T-helper 2 cell treated with Interferon-gamma antibody and Interleukin-4, amounts not matched to agents 5 μg/mL and 100 μg/mL, for 36 hours (primary cell): ENCODE measurements at regions not wholly inside any gene's neighbourhood (a gene's known extent, or its start where the extent isn't known, plus 50 kb on each side); places are given as distances from the start of the nearest gene placed in this dataset.

ENCODE experiments used
- DNase-seq: peaks from one replicate; pipeline ENCODE4 v3.0.0; 2021; ENCODE audit warnings: low spot score
- H3K27ac Mint-ChIP-seq: one replicate; pipeline ENCODE4 v1.8.0; 2021; ENCODE audit warnings: mild to moderate bottlenecking, mixed read lengths
- H3K27me3 Mint-ChIP-seq: one replicate; pipeline ENCODE4 v1.8.0; 2021; ENCODE audit warnings: low read depth, mixed read lengths
- H3K36me3 Mint-ChIP-seq: one replicate; pipeline ENCODE4 v1.8.0; 2021; ENCODE audit warnings: low read depth, mixed read lengths
- H3K4me1 Mint-ChIP-seq: one replicate; pipeline ENCODE4 v1.8.0; 2021; ENCODE audit warnings: low read depth, mixed read lengths
- H3K4me3 Mint-ChIP-seq: one replicate; pipeline ENCODE4 v1.8.0; 2022; ENCODE audit warnings: mild to moderate bottlenecking, moderate library complexity, mixed read lengths
- H3K9me3 Mint-ChIP-seq: one replicate; pipeline ENCODE4 v1.8.0; 2021; ENCODE audit warnings: mixed read lengths

GRCh38 chr10:36164556-36165504 is 522.7 kb upstream of the FZD8 start:
- Mint-ChIP-seq H3K27me3 (no peaks in the 10 kb centered on the region), H3K36me3 (no peaks in the 10 kb centered on the region), H3K4me3 (no peak overlapping the region), H3K9me3 (peaks cover 19% of the 10 kb centered on the region), H3K27ac (no peak overlapping the region), H3K4me1 (no peaks in the 10 kb centered on the region)
- DNase-seq, result no peak

DNA sequence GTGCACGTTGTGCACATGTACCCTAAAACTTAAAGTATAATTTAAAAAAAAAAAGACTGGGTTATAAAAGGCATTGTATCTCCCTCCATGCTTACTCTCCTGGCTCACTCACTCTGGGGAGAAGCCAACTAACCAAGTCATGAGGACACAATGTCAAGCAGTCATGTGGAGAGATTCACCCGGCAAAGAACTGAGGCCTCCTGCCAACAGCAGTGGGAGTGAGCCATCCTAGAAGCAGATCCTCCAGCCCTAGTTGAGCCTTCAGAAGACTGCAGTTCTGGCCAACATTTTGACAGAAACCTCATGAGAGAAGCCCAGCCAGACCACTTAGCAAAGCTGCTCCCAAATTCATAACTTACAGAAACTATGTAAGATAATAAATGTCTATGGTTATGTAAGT is 521.7 kb upstream of the FZD8 start:
- Mint-ChIP-seq H3K4me1 (no peaks in the 10 kb centered on the region), H3K27me3 (no peaks in the 10 kb centered on the region), H3K4me3 (no peak overlapping the region), H3K36me3 (no peaks in the 10 kb centered on the region), H3K9me3 (peaks cover 19% of the 10 kb centered on the region), H3K27ac (no peak overlapping the region)
- DNase-seq, result no peak

GRCh38 chr10:36157486-36157885 is 515.4 kb upstream of the FZD8 start:
- H3K36me3 Mint-ChIP-seq, result no peaks in the 10 kb centered on the region
- H3K4me3 Mint-ChIP-seq, result no peak overlapping the region
- no peak overlapping the region for H3K27ac Mint-ChIP-seq
- H3K4me1 Mint-ChIP-seq, result no peaks in the 10 kb centered on the region
- no peak for DNase-seq
- H3K9me3 Mint-ChIP-seq, result peaks cover 13% of the 10 kb centered on the region
- H3K27me3 Mint-ChIP-seq, result no peaks in the 10 kb centered on the region

DNA sequence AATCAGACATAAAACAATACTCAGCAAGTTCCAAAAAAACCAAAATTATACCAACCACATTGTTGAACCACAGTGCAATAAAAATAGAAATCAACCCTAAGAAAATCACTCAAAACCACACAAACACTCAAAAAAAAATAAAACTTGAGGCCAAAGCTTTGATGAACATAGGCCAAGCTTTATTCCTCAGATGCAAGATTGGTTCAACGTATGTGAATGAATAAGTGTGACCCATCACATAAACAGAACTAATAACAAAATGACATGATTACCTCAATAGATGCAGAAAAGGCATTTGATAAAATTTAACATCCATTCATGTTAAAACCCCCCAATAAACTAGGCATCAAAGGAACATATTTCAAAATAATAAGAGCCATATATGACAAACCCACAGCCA is 506.1 kb upstream of the FZD8 start:
- Mint-ChIP-seq H3K27me3 (no peaks in the 10 kb centered on the region), H3K9me3 (peaks cover 19% of the 10 kb centered on the region), H3K27ac (no peak overlapping the region)

DNA sequence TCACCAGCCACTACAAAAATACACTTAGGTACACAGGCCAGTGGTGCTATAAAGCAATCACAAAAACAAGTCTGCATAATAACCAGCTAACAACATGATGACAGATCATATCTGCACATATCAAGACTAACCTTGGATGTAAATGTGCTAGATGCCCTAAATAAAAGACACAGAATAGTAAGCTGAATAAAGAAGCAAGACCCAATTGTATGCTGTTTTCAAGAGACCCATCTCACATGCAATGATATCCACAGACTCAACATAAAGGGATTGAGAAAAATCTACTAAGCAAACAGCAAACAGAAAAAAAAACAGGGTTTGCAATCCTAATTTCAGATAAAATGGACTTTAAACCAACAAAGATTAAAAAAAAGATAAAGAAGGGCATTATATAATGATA is 505.4 kb upstream of the FZD8 start:
- H3K27me3 Mint-ChIP-seq, result no peaks in the 10 kb centered on the region
- no peak for DNase-seq
- H3K9me3 Mint-ChIP-seq, result peaks cover 19% of the 10 kb centered on the region
- H3K4me3 Mint-ChIP-seq, result no peak overlapping the region
- H3K4me1 Mint-ChIP-seq, result no peaks in the 10 kb centered on the region
- H3K27ac Mint-ChIP-seq, result no peak overlapping the region
- H3K36me3 Mint-ChIP-seq, result no peaks in the 10 kb centered on the region

More for the DNA sequence above, 506.1 kb upstream of the FZD8 start:
- Mint-ChIP-seq H3K36me3 (no peaks in the 10 kb centered on the region), H3K4me3 (no peak overlapping the region), H3K4me1 (no peaks in the 10 kb centered on the region)
- DNase-seq, result no peak

DNA sequence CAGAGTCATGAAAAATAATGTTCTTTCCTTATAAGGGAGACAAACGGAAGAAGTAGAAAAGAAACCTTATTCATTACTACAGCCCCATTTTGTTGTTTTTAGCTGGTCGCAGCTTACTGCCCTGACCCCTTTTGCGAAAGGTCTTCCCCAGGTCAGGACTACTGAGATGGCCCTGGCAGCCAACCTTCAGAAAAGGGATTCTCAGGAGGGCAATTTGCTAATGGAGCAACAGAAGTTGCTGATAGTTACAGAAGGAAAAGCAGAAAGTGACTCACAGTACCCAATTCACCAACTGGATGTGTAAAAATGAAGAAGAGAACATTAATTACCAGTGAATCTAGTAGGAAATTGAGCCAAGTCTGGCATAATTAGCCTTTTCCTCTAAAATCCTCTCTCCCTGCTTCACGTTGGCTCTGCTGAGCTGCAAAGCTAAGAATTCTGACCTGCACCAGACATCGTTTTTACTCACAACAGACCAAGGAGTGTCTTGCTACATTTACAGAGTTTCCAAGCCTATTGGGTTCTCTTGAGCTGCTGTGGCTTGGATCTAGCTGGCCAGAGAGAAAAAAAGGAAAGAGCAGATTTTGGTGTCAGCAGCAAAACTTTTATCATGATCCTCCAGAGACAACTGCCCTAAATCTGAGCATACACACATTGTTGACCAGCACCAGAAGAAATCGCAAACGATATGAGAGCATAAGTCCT is 499.9 kb upstream of the FZD8 start:
- Mint-ChIP-seq H3K9me3 (peaks cover 25% of the 10 kb centered on the region), H3K27ac (no peak overlapping the region), H3K36me3 (no peaks in the 10 kb centered on the region), H3K4me3 (no peak overlapping the region), H3K4me1 (no peaks in the 10 kb centered on the region), H3K27me3 (no peaks in the 10 kb centered on the region)
- no peak for DNase-seq

- peaks cover 27% of the 10 kb centered on the region for H3K9me3 Mint-ChIP-seq
- no peaks in the 10 kb centered on the region for H3K4me1 Mint-ChIP-seq
- H3K27ac Mint-ChIP-seq, result no peak overlapping the region
- no peaks in the 10 kb centered on the region for H3K27me3 Mint-ChIP-seq
- H3K36me3 Mint-ChIP-seq, result no peaks in the 10 kb centered on the region
- no peak overlapping the region for H3K4me3 Mint-ChIP-seq
- no peak for DNase-seq
Measured at GRCh38 chr10:36129051-36129450, 487.0 kb upstream of the FZD8 start.

- no peak for DNase-seq
- peaks cover 30% of the 10 kb centered on the region for H3K9me3 Mint-ChIP-seq
- H3K4me1 Mint-ChIP-seq, result no peaks in the 10 kb centered on the region
- no peak overlapping the region for H3K4me3 Mint-ChIP-seq
- H3K27ac Mint-ChIP-seq, result no peak overlapping the region
- H3K36me3 Mint-ChIP-seq, result no peaks in the 10 kb centered on the region
- H3K27me3 Mint-ChIP-seq, result no peaks in the 10 kb centered on the region
Measured at GRCh38 chr10:36126076-36126475, 484.0 kb upstream of the FZD8 start.

DNA sequence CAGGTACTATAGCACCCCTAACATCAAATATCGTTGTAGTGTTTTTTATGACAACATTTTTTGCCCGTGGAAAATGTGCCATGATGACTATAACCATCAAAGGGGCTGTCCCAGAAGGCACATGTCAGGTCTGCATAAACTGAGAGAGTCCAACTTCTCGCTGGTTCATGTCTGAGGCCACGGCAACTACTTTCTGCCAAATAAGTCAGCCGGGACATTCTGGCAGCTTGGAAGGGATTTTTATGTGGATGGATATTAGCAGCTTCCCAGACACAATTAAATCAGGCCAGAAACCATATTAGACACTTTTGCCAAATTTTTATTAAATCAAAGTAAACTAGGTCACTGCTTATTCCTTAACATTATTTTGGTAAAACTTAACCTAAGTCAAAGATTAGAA is 477.4 kb upstream of the FZD8 start:
- no peaks in the 10 kb centered on the region for H3K27me3 Mint-ChIP-seq
- no peak overlapping the region for H3K4me3 Mint-ChIP-seq
- no peaks in the 10 kb centered on the region for H3K36me3 Mint-ChIP-seq
- no peak for DNase-seq
- no peaks in the 10 kb centered on the region for H3K4me1 Mint-ChIP-seq
- H3K9me3 Mint-ChIP-seq, result peaks cover 37% of the 10 kb centered on the region
- no peak overlapping the region for H3K27ac Mint-ChIP-seq

DNA sequence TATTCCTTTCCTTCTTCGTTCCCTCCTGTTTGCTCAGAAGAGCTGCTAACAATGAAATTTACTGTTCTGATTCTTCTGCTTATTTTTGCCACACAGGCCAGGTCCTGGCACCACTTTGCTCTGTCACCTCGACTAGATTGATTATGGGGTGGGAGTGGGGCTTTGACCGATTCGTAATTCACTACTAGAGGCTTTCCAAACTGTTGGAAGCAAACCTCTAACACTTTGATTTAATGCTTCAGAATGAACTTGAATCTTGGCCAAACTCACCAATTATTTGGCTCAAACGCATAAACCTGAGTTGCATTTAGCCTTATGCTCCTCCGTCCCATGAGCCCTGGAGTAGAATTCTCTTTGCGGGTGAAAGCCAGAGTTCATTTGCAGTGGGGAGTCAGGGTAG is 476.2 kb upstream of the FZD8 start:
- no peaks in the 10 kb centered on the region for H3K4me1 Mint-ChIP-seq
- no peak overlapping the region for H3K27ac Mint-ChIP-seq
- H3K4me3 Mint-ChIP-seq, result no peak overlapping the region
- H3K27me3 Mint-ChIP-seq, result no peaks in the 10 kb centered on the region
- H3K36me3 Mint-ChIP-seq, result no peaks in the 10 kb centered on the region
- H3K9me3 Mint-ChIP-seq, result peaks cover 28% of the 10 kb centered on the region
- no peak for DNase-seq

- Mint-ChIP-seq H3K27ac (no peak overlapping the region), H3K9me3 (peaks cover 25% of the 10 kb centered on the region), H3K36me3 (no peaks in the 10 kb centered on the region), H3K27me3 (no peaks in the 10 kb centered on the region), H3K4me3 (no peak overlapping the region), H3K4me1 (no peaks in the 10 kb centered on the region)
- no peak for DNase-seq
Measured at GRCh38 chr10:36117890-36118289, 475.8 kb upstream of the FZD8 start.

GRCh38 chr10:36117231-36117630 is 475.1 kb upstream of the FZD8 start:
- no peaks in the 10 kb centered on the region for H3K36me3 Mint-ChIP-seq

DNA sequence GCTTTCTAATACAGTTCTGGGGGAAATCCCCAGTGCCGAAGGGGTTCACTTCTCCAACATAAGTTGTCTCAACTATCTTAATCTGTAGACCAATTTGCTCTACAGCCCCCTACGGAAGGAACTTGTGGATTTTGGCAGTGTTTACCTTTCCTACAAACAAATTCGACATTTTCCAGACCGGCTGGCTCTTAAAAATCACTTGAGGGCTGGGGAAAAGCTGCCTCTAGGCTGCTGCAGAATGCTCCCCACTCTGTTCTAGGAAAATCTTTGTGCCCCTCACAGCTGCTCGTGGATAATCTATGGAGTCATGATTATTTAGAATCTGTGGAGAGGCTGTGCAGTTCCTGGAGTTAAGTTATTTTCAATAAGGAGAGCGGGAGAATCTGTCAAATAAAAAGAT is 474.6 kb upstream of the FZD8 start:
- no peak overlapping the region for H3K4me3 Mint-ChIP-seq
- no peak overlapping the region for H3K27ac Mint-ChIP-seq
- no peaks in the 10 kb centered on the region for H3K36me3 Mint-ChIP-seq
- peaks cover 24% of the 10 kb centered on the region for H3K9me3 Mint-ChIP-seq
- no peaks in the 10 kb centered on the region for H3K4me1 Mint-ChIP-seq
- H3K27me3 Mint-ChIP-seq, result no peaks in the 10 kb centered on the region
- no peak for DNase-seq

More at GRCh38 chr10:36117231-36117630, 475.1 kb upstream of the FZD8 start:
- no peaks in the 10 kb centered on the region for H3K4me1 Mint-ChIP-seq
- no peak overlapping the region for H3K4me3 Mint-ChIP-seq
- no peak for DNase-seq
- H3K9me3 Mint-ChIP-seq, result peaks cover 23% of the 10 kb centered on the region
- no peak overlapping the region for H3K27ac Mint-ChIP-seq
- no peaks in the 10 kb centered on the region for H3K27me3 Mint-ChIP-seq

DNA sequence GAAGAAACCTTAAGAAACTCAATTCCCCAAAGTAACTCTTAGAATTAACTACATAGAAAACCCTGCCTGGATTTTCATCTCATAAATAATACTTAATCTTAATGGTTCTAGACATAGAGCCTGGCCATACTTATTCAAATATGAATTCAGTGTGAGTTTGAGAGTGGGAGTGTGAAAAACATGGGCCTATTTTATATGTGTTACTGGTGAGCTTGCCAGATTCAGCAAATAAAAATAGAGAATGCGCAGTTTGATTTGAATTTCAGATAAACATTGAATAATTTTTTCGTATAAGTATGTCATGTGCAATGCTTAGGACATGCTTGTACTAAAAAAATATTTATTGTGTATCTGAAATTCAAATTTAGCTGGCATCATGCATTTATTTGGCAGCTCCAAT is 473.9 kb upstream of the FZD8 start:
- Mint-ChIP-seq H3K36me3 (no peaks in the 10 kb centered on the region), H3K4me3 (no peak overlapping the region), H3K27ac (no peak overlapping the region), H3K4me1 (no peaks in the 10 kb centered on the region), H3K27me3 (no peaks in the 10 kb centered on the region), H3K9me3 (peaks cover 24% of the 10 kb centered on the region)
- DNase-seq, result no peak
